D721Med (cell line): ENCODE measurements at regions not wholly inside any gene's neighbourhood (a gene's known extent, or its start where the extent isn't known, plus 50 kb on each side); places are given as distances from the start of the nearest gene placed in this dataset.

Experiments
- DNase-seq: peaks from one replicate; pipeline ENCODE4 v3.0.0; 2011; ENCODE audit warnings: low spot score; ENCODE audit not compliant: insufficient read length
- FAIRE-seq: peaks from 2 replicates; lab custom pipeline; 2011; peaks lifted over from hg19 to GRCh38; lab: Jason Lieb, UNC
- TF ChIP-seq, protein P1 (sequence below): IDR thresholded peaks from 2 replicates; pipeline ENCODE4 v1.5.1; 2012; ENCODE audit warnings: mild to moderate bottlenecking, control low read depth; ENCODE audit not compliant: insufficient read depth; ENCODE audit errors: missing control alignments

DNA sequence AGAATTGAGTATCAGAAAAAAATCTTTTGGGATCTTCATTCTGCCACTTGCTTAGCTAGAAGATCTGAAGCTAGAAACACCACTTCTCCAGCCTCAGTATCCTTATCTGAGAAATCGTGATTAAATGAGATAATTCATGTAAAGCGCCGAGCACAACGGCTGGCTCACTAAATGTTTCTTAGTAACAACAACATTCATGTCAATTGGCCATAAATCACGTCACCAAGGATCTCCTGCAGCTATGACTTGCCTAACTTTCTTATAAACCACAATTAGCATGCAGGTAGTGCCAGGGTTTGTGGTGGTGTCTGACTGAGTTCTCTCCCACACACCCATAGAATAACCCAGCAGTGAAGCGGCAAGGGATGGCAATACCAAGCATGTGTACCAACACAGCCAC, 501.3 kb downstream of the EFNB2 start:
- TF ChIP-seq, protein P1, sequence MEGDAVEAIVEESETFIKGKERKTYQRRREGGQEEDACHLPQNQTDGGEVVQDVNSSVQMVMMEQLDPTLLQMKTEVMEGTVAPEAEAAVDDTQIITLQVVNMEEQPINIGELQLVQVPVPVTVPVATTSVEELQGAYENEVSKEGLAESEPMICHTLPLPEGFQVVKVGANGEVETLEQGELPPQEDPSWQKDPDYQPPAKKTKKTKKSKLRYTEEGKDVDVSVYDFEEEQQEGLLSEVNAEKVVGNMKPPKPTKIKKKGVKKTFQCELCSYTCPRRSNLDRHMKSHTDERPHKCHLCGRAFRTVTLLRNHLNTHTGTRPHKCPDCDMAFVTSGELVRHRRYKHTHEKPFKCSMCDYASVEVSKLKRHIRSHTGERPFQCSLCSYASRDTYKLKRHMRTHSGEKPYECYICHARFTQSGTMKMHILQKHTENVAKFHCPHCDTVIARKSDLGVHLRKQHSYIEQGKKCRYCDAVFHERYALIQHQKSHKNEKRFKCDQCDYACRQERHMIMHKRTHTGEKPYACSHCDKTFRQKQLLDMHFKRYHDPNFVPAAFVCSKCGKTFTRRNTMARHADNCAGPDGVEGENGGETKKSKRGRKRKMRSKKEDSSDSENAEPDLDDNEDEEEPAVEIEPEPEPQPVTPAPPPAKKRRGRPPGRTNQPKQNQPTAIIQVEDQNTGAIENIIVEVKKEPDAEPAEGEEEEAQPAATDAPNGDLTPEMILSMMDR, result no peak
- FAIRE-seq, result no peak
- no peak for DNase-seq

DNA sequence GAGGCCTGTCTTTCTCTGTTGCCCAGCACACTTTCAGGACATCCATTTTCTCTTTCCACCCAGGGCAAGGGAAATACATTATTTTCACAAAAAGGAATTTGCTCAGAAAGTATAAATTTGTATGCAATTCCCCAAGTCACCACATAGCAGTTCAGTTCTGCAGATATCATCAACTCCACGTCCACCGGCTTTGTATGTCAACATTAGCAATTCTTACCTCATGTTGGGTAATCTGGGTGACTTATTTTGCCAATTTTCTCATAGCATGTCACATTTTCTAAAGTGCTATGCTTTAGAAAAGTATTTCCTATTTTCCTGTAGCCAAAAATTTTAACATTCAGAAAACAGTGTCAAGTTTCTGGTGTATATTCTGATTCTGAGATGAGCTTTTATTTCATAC, 501.8 kb downstream of the EFNB2 start:
- TF ChIP-seq, protein P1, result no peak
- no peak for DNase-seq

DNA sequence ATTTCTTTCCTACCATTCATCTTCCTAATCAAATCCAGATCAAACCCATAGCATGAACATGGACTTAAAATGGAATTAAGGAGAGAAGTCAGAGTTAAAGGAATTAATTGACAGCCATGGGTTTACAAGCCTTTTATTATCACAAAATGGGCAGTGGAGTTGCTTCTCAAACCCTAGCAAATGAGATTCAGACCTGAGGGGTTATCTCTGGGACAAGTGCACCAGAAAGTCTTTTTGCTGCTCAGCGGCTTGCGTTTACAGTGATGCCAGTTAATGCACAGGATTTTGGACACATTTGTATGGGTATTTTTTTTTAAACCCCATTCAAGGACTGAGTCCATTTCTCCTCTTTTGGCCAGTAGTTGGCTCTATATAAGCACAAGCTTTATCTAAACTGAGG, 503.0 kb downstream of the EFNB2 start:
- DNase-seq (no peak), FAIRE-seq (no peak)
- TF ChIP-seq, protein P1, result no peak

More for the DNA sequence above, 501.8 kb downstream of the EFNB2 start:
- no peak for FAIRE-seq

DNA sequence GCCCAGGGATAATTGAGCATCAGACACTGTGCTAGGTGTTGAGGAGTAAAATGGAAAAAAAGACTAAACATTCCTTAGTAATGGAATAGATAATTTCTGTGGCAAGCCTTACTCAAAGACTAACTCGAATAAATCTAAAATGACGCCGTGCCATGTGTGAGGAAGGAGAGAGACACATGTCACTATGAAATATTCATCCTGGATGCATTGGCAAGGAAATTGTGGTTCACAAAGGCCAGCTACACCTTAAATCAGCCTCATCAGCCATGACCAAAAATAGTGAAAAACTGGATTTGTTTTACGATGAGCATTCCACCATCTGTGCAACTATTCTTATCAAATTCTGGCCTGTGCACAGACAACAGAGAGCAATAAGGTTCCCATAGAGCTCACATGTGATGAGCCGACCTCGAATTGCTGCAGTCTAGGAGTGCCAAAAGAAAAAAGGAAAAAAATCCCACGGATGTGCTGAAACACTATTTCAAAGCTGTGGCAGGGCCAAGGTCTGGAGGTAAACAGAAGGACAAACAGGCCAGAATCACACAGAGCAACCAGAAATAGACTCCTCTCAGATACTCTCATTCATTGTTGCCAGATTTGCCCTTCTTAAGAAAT, 505.7 kb downstream of the EFNB2 start:
- DNase-seq (no peak), FAIRE-seq (no peak)
- TF ChIP-seq, protein P1, result no peak

DNA sequence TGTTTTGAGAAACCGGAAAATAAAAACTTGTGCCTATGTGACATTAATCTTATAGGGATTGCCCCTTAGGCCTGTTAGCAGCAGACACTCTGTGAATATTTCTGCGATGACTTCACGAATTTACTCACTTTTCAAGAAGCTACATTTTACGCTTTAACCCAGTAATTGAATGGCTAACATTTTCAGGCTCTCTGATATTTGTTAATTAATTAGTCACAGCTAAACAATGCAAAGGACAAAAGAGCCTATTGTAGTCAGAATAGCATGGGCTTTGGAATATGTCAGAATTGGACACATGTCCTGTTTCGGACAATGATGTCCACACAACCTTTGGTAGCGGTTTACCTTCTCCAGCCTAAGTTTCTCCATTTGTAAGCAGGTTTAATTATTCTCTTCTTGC, 506.6 kb downstream of the EFNB2 start:
- FAIRE-seq, result no peak
- DNase-seq, result no peak

DNA sequence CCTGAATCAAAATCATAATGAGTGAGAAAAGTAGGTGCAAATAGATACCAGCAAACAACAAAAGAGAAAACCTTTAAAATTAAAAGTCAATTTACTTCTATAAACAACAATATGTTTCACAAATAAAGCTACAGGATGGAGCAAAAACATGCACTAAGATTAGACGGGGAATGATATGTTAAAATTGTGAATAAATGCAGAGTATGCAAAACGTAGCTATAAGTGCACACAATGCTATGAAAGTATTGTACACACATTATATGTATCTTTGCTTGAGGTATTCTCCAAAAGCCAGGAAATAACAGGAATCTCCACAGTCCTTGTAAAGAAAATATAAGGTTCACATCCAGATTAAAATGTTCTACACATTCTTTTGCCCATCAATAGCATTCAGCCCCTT, 523.9 kb downstream of the EFNB2 start:
- no peak for FAIRE-seq
- TF ChIP-seq, protein P1, result no peak
- DNase-seq, result no peak

More for the DNA sequence above, 506.6 kb downstream of the EFNB2 start:
- TF ChIP-seq, protein P1, result no peak

DNA sequence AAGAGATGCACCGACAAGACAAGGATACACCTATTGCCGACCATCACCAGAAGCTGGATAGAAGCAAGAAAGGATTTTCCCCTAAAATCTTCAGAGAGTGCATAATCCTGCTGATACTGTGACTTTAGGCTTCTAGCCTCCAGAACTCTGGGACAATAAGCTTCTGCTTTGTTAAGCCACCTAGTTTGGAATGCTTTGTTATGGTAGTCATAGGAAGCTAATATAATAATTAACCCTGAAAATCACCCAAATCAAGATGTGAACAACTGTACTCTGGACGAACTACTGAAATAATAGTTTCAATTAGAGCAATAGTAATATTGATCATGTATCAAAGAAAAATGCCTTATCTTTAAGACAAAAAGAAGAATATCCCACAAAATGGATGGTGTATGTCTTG, 524.6 kb downstream of the EFNB2 start:
- TF ChIP-seq, protein P1, result no peak
- no peak for DNase-seq
- FAIRE-seq, result no peak
